Lower lobe of right lung (tissue), 2 donors: ENCODE measurements at regions not wholly inside any gene's neighbourhood (a gene's known extent, or its start where the extent isn't known, plus 50 kb on each side); places are given as distances from the start of the nearest gene placed in this dataset.
A peak's percentile ranks its signal among the peaks of the same experiment; 100 is the strongest.

Experiments
- ATAC-seq, 2 donors: fragments of 200-7000 bp; cut with Tn5 transposase; one replicate each; pipeline ENCODE4 v1.9.1; 2020 to 2022; ENCODE audit warnings: mild to moderate bottlenecking in 2 of 2, moderate library complexity in 2 of 2
- DNase-seq: peaks from one replicate; pipeline ENCODE4 v3.0.0-alpha.2; 2020
- H3K27ac ChIP-seq: fragments of 200-600 bp; one replicate; pipeline ENCODE4 v1.8.0; 2022
- H3K27me3 ChIP-seq: fragments of 200-600 bp; one replicate; pipeline ENCODE4 v1.8.0; 2022; ENCODE audit warnings: low read depth
- H3K36me3 ChIP-seq: fragments of 200-600 bp; one replicate; pipeline ENCODE4 v1.8.0; 2022; ENCODE audit warnings: mild to moderate bottlenecking
- H3K4me1 ChIP-seq: fragments of 200-600 bp; one replicate; pipeline ENCODE4 v1.8.0; 2022
- H3K4me3 ChIP-seq: fragments of 200-600 bp; one replicate; pipeline ENCODE4 v1.8.0; 2022; ENCODE audit warnings: mild to moderate bottlenecking
- H3K9me3 ChIP-seq: fragments of 200-600 bp; one replicate; pipeline ENCODE4 v1.8.0; 2022
- CTCF ChIP-seq: fragments of 200-600 bp; IDR thresholded peaks from one replicate; pipeline ENCODE4 v1.8.0; 2022; ENCODE audit warnings: antibody characterized with exemption, mild to moderate bottlenecking
- intact Hi-C: fragments of 100-400 bp; cut with DNase I; formaldehyde crosslinking; loops from one replicate; pipeline ENCODE4 v1.11.0; 2022
- donor health status: DM: no; HTN: yes; CAD: no; lungs with severe emphysema.

GRCh38 chr4:1553365-1553764 is 130.7 kb downstream of the FAM53A start:
- TF ChIP-seq CTCF = no peak
- Histone ChIP-seq H3K36me3 (no peaks in the 10 kb centered on the region), H3K9me3 (no peaks in the 10 kb centered on the region), H3K4me3 (no peak overlapping the region), H3K27ac (no peak overlapping the region), H3K27me3 (peaks cover 35% of the 10 kb centered on the region), H3K4me1 (peaks cover 8% of the 10 kb centered on the region)
- DNase-seq (no peak), ATAC-seq (no peak)
- intact Hi-C loops = no loop called here

- TF ChIP-seq CTCF = no peak
- peaks cover 35% of the 10 kb centered on the region for H3K27me3 ChIP-seq
- H3K36me3 ChIP-seq = no peaks in the 10 kb centered on the region
- ATAC-seq (no peak), DNase-seq (no peak)
- H3K27ac ChIP-seq = no peak overlapping the region
- intact Hi-C loops = no loop called here
- H3K4me1 ChIP-seq = peaks cover 8% of the 10 kb centered on the region
- no peak overlapping the region for H3K4me3 ChIP-seq
- H3K9me3 ChIP-seq = no peaks in the 10 kb centered on the region
Measured at GRCh38 chr4:1552451-1552850, 131.7 kb downstream of the FAM53A start.

GRCh38 chr4:1551211-1551610 is 132.9 kb downstream of the FAM53A start:
- intact Hi-C loops = no loop called here
- Histone ChIP-seq H3K4me1 (peaks cover 8% of the 10 kb centered on the region), H3K27ac (no peak overlapping the region), H3K9me3 (no peaks in the 10 kb centered on the region), H3K27me3 (peaks cover 32% of the 10 kb centered on the region), H3K36me3 (no peaks in the 10 kb centered on the region), H3K4me3 (no peak overlapping the region)
- TF ChIP-seq CTCF = no peak
- DNase-seq = no peak
- ATAC-seq = no peak

- peaks cover 32% of the 10 kb centered on the region for H3K27me3 ChIP-seq
- H3K27ac ChIP-seq = no peak overlapping the region
- no peak for TF ChIP-seq CTCF
- H3K36me3 ChIP-seq = no peaks in the 10 kb centered on the region
- intact Hi-C loops = no loop called here
- ATAC-seq (no peak), DNase-seq (no peak)
- H3K9me3 ChIP-seq = no peaks in the 10 kb centered on the region
- H3K4me1 ChIP-seq = peaks cover 8% of the 10 kb centered on the region
- H3K4me3 ChIP-seq = peak overlapping the region; percentile 49
Measured at GRCh38 chr4:1550122-1551070, 133.7 kb downstream of the FAM53A start.

- no peaks in the 10 kb centered on the region for H3K36me3 ChIP-seq
- TF ChIP-seq CTCF = no peak
- no peak overlapping the region for H3K27ac ChIP-seq
- intact Hi-C loops = no loop called here
- no peak for DNase-seq
- peak overlapping the region; percentile 49 for H3K4me3 ChIP-seq
- H3K27me3 ChIP-seq = peaks cover 26% of the 10 kb centered on the region
- no peak for ATAC-seq
- H3K9me3 ChIP-seq = no peaks in the 10 kb centered on the region
- H3K4me1 ChIP-seq = peaks cover 11% of the 10 kb centered on the region
Measured at GRCh38 chr4:1549638-1550035, 134.5 kb downstream of the FAM53A start.
